Stimulated activated CD4-positive, alpha-beta T cell treated with anti-CD3 and anti-CD28 coated beads, Interleukin-1b, Interleukin-23, amount 100 ng/mL, for 48 hours (primary cell): ENCODE measurements at regions not wholly inside any gene's neighbourhood (a gene's known extent, or its start where the extent isn't known, plus 50 kb on each side); places are given as distances from the start of the nearest gene placed in this dataset.

Source experiments
- DNase-seq: peaks from one replicate; pipeline ENCODE4 v3.0.0-alpha.2; 2020

- no peak for DNase-seq
Measured at GRCh38 chrX:128216364-128216763, 164.2 kb upstream of the ACTRT1 start.

- no peak for DNase-seq
Measured at GRCh38 chrX:128165884-128166408, 113.7 kb upstream of the ACTRT1 start.

GRCh38 chrX:128156204-128156603 is 104.0 kb upstream of the ACTRT1 start:
- DNase-seq, result no peak

GRCh38 chrX:128142745-128143144 is 90.5 kb upstream of the ACTRT1 start:
- DNase-seq, result no peak

GRCh38 chrX:128106630-128107029 is 54.4 kb upstream of the ACTRT1 start:
- no peak for DNase-seq

GRCh38 chrX:128105659-128106058 is 53.5 kb upstream of the ACTRT1 start:
- DNase-seq, result no peak
